GM19452 (cell line): ENCODE measurements at regions not wholly inside any gene's neighbourhood (a gene's known extent, or its start where the extent isn't known, plus 50 kb on each side); places are given as distances from the start of the nearest gene placed in this dataset.

Source experiments
- ATAC-seq: cut with Tn5 transposase; IDR thresholded peaks from one replicate; pipeline ENCODE4 v1.9.1; 2021; ENCODE audit not compliant: unreplicated experiment

- ATAC-seq = no peak
These were observed 1239.3 kb downstream of the SORCS1 start for GRCh38 chr10:105925045-105925785.

GRCh38 chr10:105921348-105921747, 1243.2 kb downstream of the SORCS1 start:
- no peak for ATAC-seq

GRCh38 chr10:105914432-105914831, 1250.1 kb downstream of the SORCS1 start:
- ATAC-seq = no peak

- no peak for ATAC-seq
These were observed 1255.8 kb downstream of the SORCS1 start for GRCh38 chr10:105908701-105909100.

- ATAC-seq = no peak
These were observed 1244.4 kb downstream of the SORCS3 start for GRCh38 chr10:105885495-105885894.

- ATAC-seq = no peak
These were observed 1238.3 kb downstream of the SORCS3 start for GRCh38 chr10:105879401-105879800.

- ATAC-seq = no peak
These were observed 1234.0 kb downstream of the SORCS3 start for GRCh38 chr10:105875050-105875449.

- no peak for ATAC-seq
These were observed 1231.6 kb downstream of the SORCS3 start for GRCh38 chr10:105872665-105873064.

- ATAC-seq = no peak
These were observed 1227.8 kb downstream of the SORCS3 start for GRCh38 chr10:105868935-105869334.

- ATAC-seq = no peak
These were observed 1223.8 kb downstream of the SORCS3 start for GRCh38 chr10:105864854-105865253.

GRCh38 chr10:105857268-105858264, 1216.5 kb downstream of the SORCS3 start:
- ATAC-seq = no peak

- no peak for ATAC-seq
These were observed 1214.7 kb downstream of the SORCS3 start for GRCh38 chr10:105855791-105856190.

GRCh38 chr10:105844676-105845570, 1203.8 kb downstream of the SORCS3 start:
- ATAC-seq = no peak

- ATAC-seq = no peak
These were observed 1203.2 kb downstream of the SORCS3 start for GRCh38 chr10:105844241-105844640.

- no peak for ATAC-seq
These were observed 1202.7 kb downstream of the SORCS3 start for GRCh38 chr10:105843786-105844185.

- ATAC-seq = no peak
These were observed 1199.2 kb downstream of the SORCS3 start for GRCh38 chr10:105840288-105840770.

- ATAC-seq = no peak
These were observed 1197.3 kb downstream of the SORCS3 start for GRCh38 chr10:105838392-105838791.

GRCh38 chr10:105837951-105838350, 1196.9 kb downstream of the SORCS3 start:
- peak; percentile 85 for ATAC-seq

GRCh38 chr10:105834261-105835059, 1193.4 kb downstream of the SORCS3 start:
- no peak for ATAC-seq

- no peak for ATAC-seq
These were observed 1186.0 kb downstream of the SORCS3 start for GRCh38 chr10:105827133-105827532.
